HepG2 (cell line): ENCODE measurements at regions not wholly inside any gene's neighbourhood (a gene's known extent, or its start where the extent isn't known, plus 50 kb on each side); places are given as distances from the start of the nearest gene placed in this dataset.

Experiments
- DNMT1 ChIP-seq: sonication (generic); formaldehyde crosslinking; IDR thresholded peaks from 2 replicates; pipeline ENCODE4 v1.5.1; 2020; ENCODE audit warnings: mild to moderate bottlenecking, missing genetic modification reagents
- DNMT3B ChIP-seq: conservative IDR thresholded peaks from 2 replicates; pipeline ENCODE4 v1.6.1; 2016; ENCODE audit warnings: missing biosample characterization, control low read depth
- EP300 ChIP-seq, 3 experiments: sonication (generic) in 1 of 3; formaldehyde crosslinking in 1 of 3; IDR thresholded peaks; 2 replicates each; pipeline versions ENCODE4 v1.5.1 to v1.6.1; 2011 to 2020; ENCODE audit warnings: low read depth in 2 of 3, low read length in 2 of 3, borderline replicate concordance in 1 of 3, improper control_type of control experiment in 1 of 3, mild to moderate bottlenecking in 1 of 3, missing genetic modification reagents in 1 of 3, moderate library complexity in 1 of 3
- KAT8 ChIP-seq: IDR thresholded peaks from 2 replicates; pipeline ENCODE4 v1.6.1; 2016; ENCODE audit warnings: missing genetic modification reagents, missing compliant biosample characterization
- MXD4 ChIP-seq: IDR thresholded peaks from 2 replicates; pipeline ENCODE4 v1.6.1; 2016; ENCODE audit warnings: mild to moderate bottlenecking, missing biosample characterization, missing genetic modification reagents
- MXI1 ChIP-seq: IDR thresholded peaks from 3 replicates; pipeline ENCODE4 v1.6.1; 2012; ENCODE audit warnings: low read depth, low read length, inconsistent platforms, borderline replicate concordance
- NAIF1 ChIP-seq: sonication (generic); formaldehyde crosslinking; IDR thresholded peaks from 2 replicates; pipeline ENCODE4 v1.5.0; 2020; ENCODE audit warnings: mild to moderate bottlenecking, missing genetic modification reagents, borderline replicate concordance
- POGZ ChIP-seq: sonication (generic); formaldehyde crosslinking; IDR thresholded peaks from 2 replicates; pipeline ENCODE4 v1.4.0; 2020; ENCODE audit warnings: mild to moderate bottlenecking, missing genetic modification reagents
- PRMT3 ChIP-seq: sonication (generic); formaldehyde crosslinking; IDR thresholded peaks from 2 replicates; pipeline ENCODE4 v1.8.1; 2022; ENCODE audit warnings: low read depth, mild to moderate bottlenecking, moderate library complexity, missing genetic modification reagents, borderline replicate concordance
- ZNF235 ChIP-seq: sonication (generic); formaldehyde crosslinking; IDR thresholded peaks from 2 replicates; pipeline ENCODE4 v1.8.1; 2023; ENCODE audit warnings: mild to moderate bottlenecking, missing genetic modification reagents, borderline replicate concordance
- ZNF256 ChIP-seq: sonication (generic); formaldehyde crosslinking; conservative IDR thresholded peaks from 2 replicates; pipeline ENCODE4 v1.4.0; 2020; ENCODE audit warnings: missing genetic modification reagents
- ZNF292 ChIP-seq: sonication (generic); formaldehyde crosslinking; IDR thresholded peaks from 2 replicates; pipeline ENCODE4 v1.8.1; 2022; ENCODE audit warnings: mild to moderate bottlenecking, low read depth, missing genetic modification reagents, borderline replicate concordance
- ZNF329 ChIP-seq: sonication (generic); formaldehyde crosslinking; IDR thresholded peaks from 2 replicates; pipeline ENCODE4 v1.9.0; 2021; ENCODE audit warnings: low read depth, mild to moderate bottlenecking, missing genetic modification reagents
- ZNF460 ChIP-seq: sonication (generic); formaldehyde crosslinking; IDR thresholded peaks from 2 replicates; pipeline ENCODE4 v1.5.1; 2020; ENCODE audit warnings: missing genetic modification reagents, mild to moderate bottlenecking, borderline replicate concordance
- ZNF557 ChIP-seq: sonication (generic); formaldehyde crosslinking; IDR thresholded peaks from 2 replicates; pipeline ENCODE4 v1.4.0; 2020; ENCODE audit warnings: missing genetic modification reagents
- ZNF672 ChIP-seq: sonication (generic); formaldehyde crosslinking; IDR thresholded peaks from 2 replicates; pipeline ENCODE4 v1.8.1; 2022; ENCODE audit warnings: missing genetic modification reagents
- ZNF749 ChIP-seq: sonication (generic); formaldehyde crosslinking; IDR thresholded peaks from 2 replicates; pipeline ENCODE4 v1.8.0; 2022; ENCODE audit warnings: mild to moderate bottlenecking, missing genetic modification reagents, moderate library complexity, borderline replicate concordance
- ZNF768 ChIP-seq: sonication (generic); formaldehyde crosslinking; IDR thresholded peaks from 2 replicates; pipeline ENCODE4 v1.4.0; 2020; ENCODE audit warnings: missing genetic modification reagents
- ZNF83 ChIP-seq: sonication (generic); formaldehyde crosslinking; IDR thresholded peaks from 2 replicates; pipeline ENCODE4 v1.4.0; 2020; ENCODE audit warnings: missing genetic modification reagents, mild to moderate bottlenecking, borderline replicate concordance
- TF ChIP-seq, protein P1 (sequence below): IDR thresholded peaks from 2 replicates; pipeline ENCODE4 v1.6.1; 2016; ENCODE audit warnings: low read depth, borderline replicate concordance
- TF ChIP-seq, protein P2 (sequence below): sonication (generic); formaldehyde crosslinking; IDR thresholded peaks from 2 replicates; pipeline ENCODE4 v1.4.0; 2020; ENCODE audit warnings: missing genetic modification reagents; ENCODE audit errors: not compliant biosample characterization
- TF ChIP-seq, protein P3 (sequence below): sonication (generic); formaldehyde crosslinking; IDR thresholded peaks from 2 replicates; pipeline ENCODE4 v1.4.0; 2020; ENCODE audit warnings: missing genetic modification reagents
- TF ChIP-seq, protein P4 (sequence below): sonication (generic); formaldehyde crosslinking; IDR thresholded peaks from 2 replicates; pipeline ENCODE4 v1.4.0; 2020; ENCODE audit warnings: missing genetic modification reagents, mild to moderate bottlenecking, borderline replicate concordance

DNA sequence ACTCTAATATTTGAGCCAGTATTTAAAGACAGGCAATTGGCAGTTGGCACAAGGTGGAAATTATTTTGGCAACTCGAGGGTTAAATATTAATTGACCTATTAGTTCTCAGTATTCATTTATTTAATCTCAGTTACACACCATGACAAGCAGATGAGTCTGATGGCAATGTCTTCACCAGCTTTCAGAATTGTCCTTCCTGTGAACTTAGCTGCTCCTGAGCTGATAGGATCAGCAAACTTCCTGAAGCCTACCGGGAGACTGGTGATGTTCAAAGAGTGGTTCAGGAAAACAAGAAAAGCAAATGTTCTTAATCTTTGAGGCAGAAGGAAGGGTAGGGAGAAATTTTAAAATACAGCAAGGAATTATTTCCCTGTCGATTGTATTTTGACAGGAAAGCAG, 522.2 kb downstream of the SOX2 start (continued):
- TF ChIP-seq, protein P1, sequence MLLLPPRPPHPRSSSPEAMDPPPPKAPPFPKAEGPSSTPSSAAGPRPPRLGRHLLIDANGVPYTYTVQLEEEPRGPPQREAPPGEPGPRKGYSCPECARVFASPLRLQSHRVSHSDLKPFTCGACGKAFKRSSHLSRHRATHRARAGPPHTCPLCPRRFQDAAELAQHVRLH (CRISPR knock-in tag): no peak
- no peak for TF ChIP-seq PRMT3 (CRISPR knock-in tag)
- TF ChIP-seq, protein P2, sequence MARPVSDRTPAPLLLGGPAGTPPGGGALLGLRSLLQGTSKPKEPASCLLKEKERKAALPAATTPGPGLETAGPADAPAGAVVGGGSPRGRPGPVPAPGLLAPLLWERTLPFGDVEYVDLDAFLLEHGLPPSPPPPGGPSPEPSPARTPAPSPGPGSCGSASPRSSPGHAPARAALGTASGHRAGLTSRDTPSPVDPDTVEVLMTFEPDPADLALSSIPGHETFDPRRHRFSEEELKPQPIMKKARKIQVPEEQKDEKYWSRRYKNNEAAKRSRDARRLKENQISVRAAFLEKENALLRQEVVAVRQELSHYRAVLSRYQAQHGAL (CRISPR knock-in tag): no peak
- TF ChIP-seq ZNF235 (CRISPR knock-in tag): no peak
- no peak for TF ChIP-seq ZNF292
- no peak for TF ChIP-seq ZNF460
- no peak for TF ChIP-seq ZNF256
- TF ChIP-seq ZNF768: no peak
- TF ChIP-seq, protein P3, sequence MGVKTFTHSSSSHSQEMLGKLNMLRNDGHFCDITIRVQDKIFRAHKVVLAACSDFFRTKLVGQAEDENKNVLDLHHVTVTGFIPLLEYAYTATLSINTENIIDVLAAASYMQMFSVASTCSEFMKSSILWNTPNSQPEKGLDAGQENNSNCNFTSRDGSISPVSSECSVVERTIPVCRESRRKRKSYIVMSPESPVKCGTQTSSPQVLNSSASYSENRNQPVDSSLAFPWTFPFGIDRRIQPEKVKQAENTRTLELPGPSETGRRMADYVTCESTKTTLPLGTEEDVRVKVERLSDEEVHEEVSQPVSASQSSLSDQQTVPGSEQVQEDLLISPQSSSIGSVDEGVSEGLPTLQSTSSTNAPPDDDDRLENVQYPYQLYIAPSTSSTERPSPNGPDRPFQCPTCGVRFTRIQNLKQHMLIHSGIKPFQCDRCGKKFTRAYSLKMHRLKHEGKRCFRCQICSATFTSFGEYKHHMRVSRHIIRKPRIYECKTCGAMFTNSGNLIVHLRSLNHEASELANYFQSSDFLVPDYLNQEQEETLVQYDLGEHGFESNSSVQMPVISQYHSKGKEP (CRISPR knock-in tag): no peak
- TF ChIP-seq POGZ (CRISPR knock-in tag): peak; percentile 72
- no peak for TF ChIP-seq MXD4 (CRISPR knock-in tag)
- no peak for TF ChIP-seq ZNF672 (CRISPR knock-in tag)
- TF ChIP-seq DNMT1: no peak
- TF ChIP-seq MXI1: no peak
- no peak for TF ChIP-seq ZNF329 (CRISPR knock-in tag)
- peak; percentile 25; the same call in 1 of the 2 replicates for TF ChIP-seq KAT8
- TF ChIP-seq ZNF557 (CRISPR knock-in tag): no peak
- peak in 1 of 2 experiments; percentile 49; a peak in 2 of 4 replicates for TF ChIP-seq EP300 (IDR thresholded peaks at IDR 0.05; ENCODE audit: low read depth in 2 of 2, low read length in 2 of 2)
- TF ChIP-seq EP300 (CRISPR knock-in tag; IDR thresholded peaks at IDR 0.05; ENCODE audit: borderline replicate concordance): peak; percentile 71
- TF ChIP-seq, protein P4, sequence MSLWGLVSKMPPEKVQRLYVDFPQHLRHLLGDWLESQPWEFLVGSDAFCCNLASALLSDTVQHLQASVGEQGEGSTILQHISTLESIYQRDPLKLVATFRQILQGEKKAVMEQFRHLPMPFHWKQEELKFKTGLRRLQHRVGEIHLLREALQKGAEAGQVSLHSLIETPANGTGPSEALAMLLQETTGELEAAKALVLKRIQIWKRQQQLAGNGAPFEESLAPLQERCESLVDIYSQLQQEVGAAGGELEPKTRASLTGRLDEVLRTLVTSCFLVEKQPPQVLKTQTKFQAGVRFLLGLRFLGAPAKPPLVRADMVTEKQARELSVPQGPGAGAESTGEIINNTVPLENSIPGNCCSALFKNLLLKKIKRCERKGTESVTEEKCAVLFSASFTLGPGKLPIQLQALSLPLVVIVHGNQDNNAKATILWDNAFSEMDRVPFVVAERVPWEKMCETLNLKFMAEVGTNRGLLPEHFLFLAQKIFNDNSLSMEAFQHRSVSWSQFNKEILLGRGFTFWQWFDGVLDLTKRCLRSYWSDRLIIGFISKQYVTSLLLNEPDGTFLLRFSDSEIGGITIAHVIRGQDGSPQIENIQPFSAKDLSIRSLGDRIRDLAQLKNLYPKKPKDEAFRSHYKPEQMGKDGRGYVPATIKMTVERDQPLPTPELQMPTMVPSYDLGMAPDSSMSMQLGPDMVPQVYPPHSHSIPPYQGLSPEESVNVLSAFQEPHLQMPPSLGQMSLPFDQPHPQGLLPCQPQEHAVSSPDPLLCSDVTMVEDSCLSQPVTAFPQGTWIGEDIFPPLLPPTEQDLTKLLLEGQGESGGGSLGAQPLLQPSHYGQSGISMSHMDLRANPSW (CRISPR knock-in tag): no peak
- no peak for TF ChIP-seq DNMT3B (CRISPR knock-in tag)
- TF ChIP-seq NAIF1 (CRISPR knock-in tag): no peak
- TF ChIP-seq ZNF83 (CRISPR knock-in tag): no peak
- TF ChIP-seq ZNF749 (CRISPR knock-in tag): no peak
